ENCODE measurements at regions not wholly inside any gene's neighbourhood (a gene's known extent, or its start where the extent isn't known, plus 50 kb on each side); places are given as distances from the start of the nearest gene placed in this dataset.
A peak's percentile ranks its signal among the peaks of the same experiment; 100 is the strongest.

- TF ChIP-seq, protein P1, sequence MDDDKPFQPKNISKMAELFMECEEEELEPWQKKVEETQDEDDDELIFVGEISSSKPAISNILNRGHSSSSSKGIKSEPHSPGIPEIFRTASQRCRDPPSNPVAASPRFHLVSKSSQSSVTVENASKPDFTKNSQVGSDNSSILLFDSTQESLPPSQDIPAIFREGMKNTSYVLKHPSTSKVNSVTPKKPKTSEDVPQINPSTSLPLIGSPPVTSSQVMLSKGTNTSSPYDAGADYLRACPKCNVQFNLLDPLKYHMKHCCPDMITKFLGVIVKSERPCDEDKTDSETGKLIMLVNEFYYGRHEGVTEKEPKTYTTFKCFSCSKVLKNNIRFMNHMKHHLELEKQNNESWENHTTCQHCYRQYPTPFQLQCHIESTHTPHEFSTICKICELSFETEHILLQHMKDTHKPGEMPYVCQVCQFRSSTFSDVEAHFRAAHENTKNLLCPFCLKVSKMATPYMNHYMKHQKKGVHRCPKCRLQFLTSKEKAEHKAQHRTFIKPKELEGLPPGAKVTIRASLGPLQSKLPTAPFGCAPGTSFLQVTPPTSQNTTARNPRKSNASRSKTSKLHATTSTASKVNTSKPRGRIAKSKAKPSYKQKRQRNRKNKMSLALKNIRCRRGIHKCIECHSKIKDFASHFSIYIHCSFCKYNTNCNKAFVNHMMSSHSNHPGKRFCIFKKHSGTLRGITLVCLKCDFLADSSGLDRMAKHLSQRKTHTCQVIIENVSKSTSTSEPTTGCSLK (tag by site-specific recombination; IDR thresholded peaks at IDR 0.05) = no peak
- TF ChIP-seq ZNF248 (tag by site-specific recombination; IDR thresholded peaks at IDR 0.05) (no peak), ZNF518A (tag by site-specific recombination; conservative IDR thresholded peaks at IDR 0.05; ENCODE audit: low read depth) (no peak), ZNF473 (tag by site-specific recombination; IDR thresholded peaks at IDR 0.05) (no peak), ZNF677 (tag by site-specific recombination; IDR thresholded peaks at IDR 0.05) (no peak), GFI1B (tag by site-specific recombination; IDR thresholded peaks at IDR 0.05) (no peak), ZNF704 (tag by site-specific recombination; IDR thresholded peaks at IDR 0.05) (no peak), ZNF660 (tag by site-specific recombination; IDR thresholded peaks at IDR 0.05) (no peak), ZNF214 (tag by site-specific recombination; IDR thresholded peaks at IDR 0.05; ENCODE audit: borderline replicate concordance) (no peak)
These were observed 384.6 kb upstream of the ADARB2 start (continued) for GRCh38 chr10:2121929-2122328.

DNA sequence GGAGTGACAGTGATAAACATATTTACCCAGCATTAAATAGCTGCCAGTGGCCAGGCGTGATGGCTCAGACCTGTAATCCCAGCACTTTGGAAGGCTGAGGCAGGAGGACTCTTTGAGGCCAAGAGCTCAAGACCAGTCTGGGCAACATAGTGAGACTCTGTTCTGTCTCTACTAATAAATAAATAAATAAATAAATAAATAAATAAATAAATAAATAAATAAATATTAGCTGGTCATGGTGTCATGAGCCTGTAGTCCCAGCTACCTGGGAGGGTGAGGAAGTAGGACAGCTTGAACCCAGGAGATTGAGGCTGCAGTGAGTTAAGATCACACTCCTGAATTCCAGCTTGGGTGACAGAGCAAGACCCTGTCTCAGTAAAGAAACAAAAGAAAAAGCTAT is 384.0 kb upstream of the ADARB2 start:
- ChIA-PET POLR2A (no interaction called here), CTCF (interaction anchor here (2.4 kb wide), 1 partner anchor 16 kb away, joined by 11 read pairs; no protein-coding TSS in a partner anchor)
- Histone ChIP-seq H3K27ac (ENCODE audit: extremely low read depth, low read depth, low read length) (no peak overlapping the region), H3K4me1 (ENCODE audit: control insufficient read depth, insufficient read depth, low read length) (no peaks in the 10 kb centered on the region), H3K9me3 (ENCODE audit: control insufficient read depth, insufficient read depth, low read depth, low read length) (no peaks in the 10 kb centered on the region), H3K36me3 (ENCODE audit: control insufficient read depth in 2 of 2, insufficient read depth in 1 of 2, low read length in 2 of 2) (no peaks in the 10 kb centered on the region), H3K4me3 (ENCODE audit: low read depth, low read length) (no peak overlapping the region)
- TF ChIP-seq ZNF426 (tag by site-specific recombination; IDR thresholded peaks at IDR 0.05) (peak; percentile 71), ZNF433 (tag by site-specific recombination; IDR thresholded peaks at IDR 0.05; ENCODE audit: low read depth) (0 out of 2 replicates have a peak, but pooled peaks have one; percentile 17), ZNF660 (tag by site-specific recombination; IDR thresholded peaks at IDR 0.05) (no peak), ZNF664 (tag by site-specific recombination; IDR thresholded peaks at IDR 0.05) (no peak), ZNF211 (tag by site-specific recombination; IDR thresholded peaks at IDR 0.05; ENCODE audit: low read depth) (no peak)
- TF ChIP-seq, protein P2, sequence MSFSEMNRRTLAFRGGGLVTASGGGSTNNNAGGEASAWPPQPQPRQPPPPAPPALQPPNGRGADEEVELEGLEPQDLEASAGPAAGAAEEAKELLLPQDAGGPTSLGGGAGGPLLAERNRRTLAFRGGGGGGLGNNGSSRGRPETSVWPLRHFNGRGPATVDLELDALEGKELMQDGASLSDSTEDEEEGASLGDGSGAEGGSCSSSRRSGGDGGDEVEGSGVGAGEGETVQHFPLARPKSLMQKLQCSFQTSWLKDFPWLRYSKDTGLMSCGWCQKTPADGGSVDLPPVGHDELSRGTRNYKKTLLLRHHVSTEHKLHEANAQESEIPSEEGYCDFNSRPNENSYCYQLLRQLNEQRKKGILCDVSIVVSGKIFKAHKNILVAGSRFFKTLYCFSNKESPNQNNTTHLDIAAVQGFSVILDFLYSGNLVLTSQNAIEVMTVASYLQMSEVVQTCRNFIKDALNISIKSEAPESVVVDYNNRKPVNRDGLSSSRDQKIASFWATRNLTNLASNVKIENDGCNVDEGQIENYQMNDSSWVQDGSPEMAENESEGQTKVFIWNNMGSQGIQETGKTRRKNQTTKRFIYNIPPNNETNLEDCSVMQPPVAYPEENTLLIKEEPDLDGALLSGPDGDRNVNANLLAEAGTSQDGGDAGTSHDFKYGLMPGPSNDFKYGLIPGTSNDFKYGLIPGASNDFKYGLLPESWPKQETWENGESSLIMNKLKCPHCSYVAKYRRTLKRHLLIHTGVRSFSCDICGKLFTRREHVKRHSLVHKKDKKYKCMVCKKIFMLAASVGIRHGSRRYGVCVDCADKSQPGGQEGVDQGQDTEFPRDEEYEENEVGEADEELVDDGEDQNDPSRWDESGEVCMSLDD (tag by site-specific recombination; IDR thresholded peaks at IDR 0.05) = no peak
- TF ChIP-seq, protein P3, sequence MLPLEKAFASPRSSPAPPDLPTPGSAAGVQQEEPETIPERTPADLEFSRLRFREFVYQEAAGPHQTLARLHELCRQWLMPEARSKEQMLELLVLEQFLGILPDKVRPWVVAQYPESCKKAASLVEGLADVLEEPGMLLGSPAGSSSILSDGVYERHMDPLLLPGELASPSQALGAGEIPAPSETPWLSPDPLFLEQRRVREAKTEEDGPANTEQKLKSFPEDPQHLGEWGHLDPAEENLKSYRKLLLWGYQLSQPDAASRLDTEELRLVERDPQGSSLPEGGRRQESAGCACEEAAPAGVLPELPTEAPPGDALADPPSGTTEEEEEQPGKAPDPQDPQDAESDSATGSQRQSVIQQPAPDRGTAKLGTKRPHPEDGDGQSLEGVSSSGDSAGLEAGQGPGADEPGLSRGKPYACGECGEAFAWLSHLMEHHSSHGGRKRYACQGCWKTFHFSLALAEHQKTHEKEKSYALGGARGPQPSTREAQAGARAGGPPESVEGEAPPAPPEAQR (tag by site-specific recombination; IDR thresholded peaks at IDR 0.05) = no peak
- TF ChIP-seq, protein P4, sequence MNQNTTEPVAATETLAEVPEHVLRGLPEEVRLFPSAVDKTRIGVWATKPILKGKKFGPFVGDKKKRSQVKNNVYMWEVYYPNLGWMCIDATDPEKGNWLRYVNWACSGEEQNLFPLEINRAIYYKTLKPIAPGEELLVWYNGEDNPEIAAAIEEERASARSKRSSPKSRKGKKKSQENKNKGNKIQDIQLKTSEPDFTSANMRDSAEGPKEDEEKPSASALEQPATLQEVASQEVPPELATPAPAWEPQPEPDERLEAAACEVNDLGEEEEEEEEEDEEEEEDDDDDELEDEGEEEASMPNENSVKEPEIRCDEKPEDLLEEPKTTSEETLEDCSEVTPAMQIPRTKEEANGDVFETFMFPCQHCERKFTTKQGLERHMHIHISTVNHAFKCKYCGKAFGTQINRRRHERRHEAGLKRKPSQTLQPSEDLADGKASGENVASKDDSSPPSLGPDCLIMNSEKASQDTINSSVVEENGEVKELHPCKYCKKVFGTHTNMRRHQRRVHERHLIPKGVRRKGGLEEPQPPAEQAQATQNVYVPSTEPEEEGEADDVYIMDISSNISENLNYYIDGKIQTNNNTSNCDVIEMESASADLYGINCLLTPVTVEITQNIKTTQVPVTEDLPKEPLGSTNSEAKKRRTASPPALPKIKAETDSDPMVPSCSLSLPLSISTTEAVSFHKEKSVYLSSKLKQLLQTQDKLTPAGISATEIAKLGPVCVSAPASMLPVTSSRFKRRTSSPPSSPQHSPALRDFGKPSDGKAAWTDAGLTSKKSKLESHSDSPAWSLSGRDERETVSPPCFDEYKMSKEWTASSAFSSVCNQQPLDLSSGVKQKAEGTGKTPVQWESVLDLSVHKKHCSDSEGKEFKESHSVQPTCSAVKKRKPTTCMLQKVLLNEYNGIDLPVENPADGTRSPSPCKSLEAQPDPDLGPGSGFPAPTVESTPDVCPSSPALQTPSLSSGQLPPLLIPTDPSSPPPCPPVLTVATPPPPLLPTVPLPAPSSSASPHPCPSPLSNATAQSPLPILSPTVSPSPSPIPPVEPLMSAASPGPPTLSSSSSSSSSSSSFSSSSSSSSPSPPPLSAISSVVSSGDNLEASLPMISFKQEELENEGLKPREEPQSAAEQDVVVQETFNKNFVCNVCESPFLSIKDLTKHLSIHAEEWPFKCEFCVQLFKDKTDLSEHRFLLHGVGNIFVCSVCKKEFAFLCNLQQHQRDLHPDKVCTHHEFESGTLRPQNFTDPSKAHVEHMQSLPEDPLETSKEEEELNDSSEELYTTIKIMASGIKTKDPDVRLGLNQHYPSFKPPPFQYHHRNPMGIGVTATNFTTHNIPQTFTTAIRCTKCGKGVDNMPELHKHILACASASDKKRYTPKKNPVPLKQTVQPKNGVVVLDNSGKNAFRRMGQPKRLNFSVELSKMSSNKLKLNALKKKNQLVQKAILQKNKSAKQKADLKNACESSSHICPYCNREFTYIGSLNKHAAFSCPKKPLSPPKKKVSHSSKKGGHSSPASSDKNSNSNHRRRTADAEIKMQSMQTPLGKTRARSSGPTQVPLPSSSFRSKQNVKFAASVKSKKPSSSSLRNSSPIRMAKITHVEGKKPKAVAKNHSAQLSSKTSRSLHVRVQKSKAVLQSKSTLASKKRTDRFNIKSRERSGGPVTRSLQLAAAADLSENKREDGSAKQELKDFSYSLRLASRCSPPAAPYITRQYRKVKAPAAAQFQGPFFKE (tag by site-specific recombination; IDR thresholded peaks at IDR 0.05; ENCODE audit: borderline replicate concordance) = no peak
